MM.1S (cell line): ENCODE measurements at regions not wholly inside any gene's neighbourhood (a gene's known extent, or its start where the extent isn't known, plus 50 kb on each side); places are given as distances from the start of the nearest gene placed in this dataset.

Source experiments
- DNase-seq: peaks from one replicate; pipeline ENCODE4 v3.0.0-alpha.2; 2015
- H2AFZ ChIP-seq: fragments of 300-600 bp; sonication (generic); 2 replicates; pipeline ENCODE4 v1.6.0; 2016; ENCODE audit warnings: antibody characterized with exemption, low read length
- H3F3A ChIP-seq: fragments of 300-600 bp; sonication (generic); 2 replicates; pipeline ENCODE4 v1.6.1; 2016; ENCODE audit warnings: mild to moderate bottlenecking, antibody characterized with exemption, low read length, moderate library complexity, mixed read lengths; ENCODE audit not compliant: insufficient read depth
- H3K27ac ChIP-seq: fragments of 300-600 bp; sonication (generic); 2 replicates; pipeline ENCODE4 v1.5.1; 2016; ENCODE audit warnings: mild to moderate bottlenecking, low read length
- H3K27me3 ChIP-seq: fragments of 300-600 bp; sonication (generic); replicated peaks from 2 replicates; pipeline ENCODE4 v1.6.0; 2016; ENCODE audit warnings: low read length; ENCODE audit not compliant: insufficient read depth
- H3K36me3 ChIP-seq: fragments of 300-600 bp; sonication (generic); replicated peaks from 2 replicates; pipeline ENCODE4 v1.6.1; 2016; ENCODE audit warnings: mild to moderate bottlenecking, low read length, mixed read lengths; ENCODE audit not compliant: insufficient read depth
- H3K4me1 ChIP-seq: fragments of 300-600 bp; sonication (generic); 2 replicates; pipeline ENCODE4 v1.6.1; 2016; ENCODE audit warnings: low read length, mixed read lengths
- H3K4me2 ChIP-seq: fragments of 300-600 bp; sonication (generic); 2 replicates; pipeline ENCODE4 v1.6.0; 2016; ENCODE audit warnings: low read depth, low read length
- H3K4me3 ChIP-seq: fragments of 300-600 bp; sonication (generic); 2 replicates; pipeline ENCODE4 v1.5.1; 2016; ENCODE audit warnings: low read length, mixed read lengths
- H3K79me2 ChIP-seq: fragments of 300-600 bp; sonication (generic); 2 replicates; pipeline ENCODE4 v1.6.1; 2016; ENCODE audit warnings: mixed run types, low read length, mixed read lengths
- H3K9ac ChIP-seq: fragments of 300-600 bp; sonication (generic); 2 replicates; pipeline ENCODE4 v1.6.1; 2016; ENCODE audit warnings: low read length, mixed read lengths
- H3K9me2 ChIP-seq: fragments of 300-600 bp; sonication (generic); replicated peaks from 2 replicates; pipeline ENCODE4 v1.6.1; 2016; ENCODE audit warnings: mild to moderate bottlenecking, low read length, mixed read lengths; ENCODE audit not compliant: insufficient read depth
- H3K9me3 ChIP-seq: fragments of 300-600 bp; sonication (generic); replicated peaks from 2 replicates; pipeline ENCODE4 v1.6.1; 2016; ENCODE audit warnings: mild to moderate bottlenecking, low read length, mixed read lengths; ENCODE audit not compliant: insufficient read depth
- H4K20me1 ChIP-seq: fragments of 300-600 bp; sonication (generic); 2 replicates; pipeline ENCODE4 v1.6.1; 2016; ENCODE audit warnings: mild to moderate bottlenecking, low read length, moderate library complexity, mixed read lengths; ENCODE audit not compliant: insufficient read depth
- EZH2 ChIP-seq: fragments of 300-600 bp; sonication (generic); optimal IDR thresholded peaks from 2 replicates; pipeline ENCODE3; 2017; ENCODE audit warnings: low read depth, mild to moderate bottlenecking, antibody characterized with exemption, low read length, mixed read lengths
- EZH2phosphoT487 ChIP-seq: fragments of 300-600 bp; sonication (generic); IDR thresholded peaks from 2 replicates; pipeline ENCODE4 v1.6.1; 2018; ENCODE audit warnings: antibody characterized with exemption, low read length
- TF ChIP-seq, protein P1 (sequence below): fragments of 300-600 bp; sonication (generic); IDR thresholded peaks from 2 replicates; pipeline ENCODE4 v1.5.1; 2016; ENCODE audit warnings: antibody characterized with exemption, low read length, mixed read lengths

DNA sequence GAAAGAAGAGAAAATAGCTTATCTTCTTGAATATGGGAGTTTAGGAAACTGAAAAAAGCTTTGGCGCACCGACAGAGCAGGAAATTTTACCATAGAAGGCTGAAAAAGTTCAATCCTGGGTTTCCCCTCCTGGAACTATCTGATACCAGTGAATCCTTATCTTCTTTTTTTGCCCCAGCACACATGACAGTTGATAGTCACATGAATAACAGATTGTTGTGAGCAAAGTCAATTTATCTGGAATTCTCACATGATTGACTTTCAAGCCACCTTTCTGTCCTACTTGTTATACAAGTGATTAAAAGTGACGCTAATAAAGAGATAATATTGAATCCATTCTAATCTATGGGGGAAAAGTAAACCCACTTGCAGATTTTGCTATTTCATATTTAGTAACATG lies 365.8 kb upstream of the NPVF start:
- H3K9ac ChIP-seq: no peak overlapping the region
- no peak overlapping the region for H3K4me3 ChIP-seq
- TF ChIP-seq EZH2 (no peak), EZH2phosphoT487 (no peak)
- TF ChIP-seq, protein P1, sequence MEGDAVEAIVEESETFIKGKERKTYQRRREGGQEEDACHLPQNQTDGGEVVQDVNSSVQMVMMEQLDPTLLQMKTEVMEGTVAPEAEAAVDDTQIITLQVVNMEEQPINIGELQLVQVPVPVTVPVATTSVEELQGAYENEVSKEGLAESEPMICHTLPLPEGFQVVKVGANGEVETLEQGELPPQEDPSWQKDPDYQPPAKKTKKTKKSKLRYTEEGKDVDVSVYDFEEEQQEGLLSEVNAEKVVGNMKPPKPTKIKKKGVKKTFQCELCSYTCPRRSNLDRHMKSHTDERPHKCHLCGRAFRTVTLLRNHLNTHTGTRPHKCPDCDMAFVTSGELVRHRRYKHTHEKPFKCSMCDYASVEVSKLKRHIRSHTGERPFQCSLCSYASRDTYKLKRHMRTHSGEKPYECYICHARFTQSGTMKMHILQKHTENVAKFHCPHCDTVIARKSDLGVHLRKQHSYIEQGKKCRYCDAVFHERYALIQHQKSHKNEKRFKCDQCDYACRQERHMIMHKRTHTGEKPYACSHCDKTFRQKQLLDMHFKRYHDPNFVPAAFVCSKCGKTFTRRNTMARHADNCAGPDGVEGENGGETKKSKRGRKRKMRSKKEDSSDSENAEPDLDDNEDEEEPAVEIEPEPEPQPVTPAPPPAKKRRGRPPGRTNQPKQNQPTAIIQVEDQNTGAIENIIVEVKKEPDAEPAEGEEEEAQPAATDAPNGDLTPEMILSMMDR: no peak
- no peaks in the 10 kb centered on the region for H4K20me1 ChIP-seq
- no peak overlapping the region for H3K4me2 ChIP-seq
- no peaks in the 10 kb centered on the region for H3K79me2 ChIP-seq
- H2AFZ ChIP-seq: no peak overlapping the region
- peaks cover 5% of the 10 kb centered on the region; the same call in 1 of the 2 replicates for H3F3A ChIP-seq
- no peak for DNase-seq
- H3K36me3 ChIP-seq: no peaks in the 10 kb centered on the region
- no peak overlapping the region for H3K27ac ChIP-seq
- no peaks in the 10 kb centered on the region for H3K27me3 ChIP-seq
- no peaks in the 10 kb centered on the region for H3K9me3 ChIP-seq
- H3K9me2 ChIP-seq: no peaks in the 10 kb centered on the region
- peaks cover 13% of the 10 kb centered on the region for H3K4me1 ChIP-seq

GRCh38 chr7:25594728-25595127 lies 366.4 kb upstream of the NPVF start:
- TF ChIP-seq, protein P1: no peak
- TF ChIP-seq EZH2: no peak
- no peak for TF ChIP-seq EZH2phosphoT487
- H3K27me3 ChIP-seq: no peaks in the 10 kb centered on the region
- H3K4me3 ChIP-seq: no peak overlapping the region
- H2AFZ ChIP-seq: no peak overlapping the region
- H3K79me2 ChIP-seq: no peaks in the 10 kb centered on the region
- H3K27ac ChIP-seq: no peak overlapping the region
- H3K4me2 ChIP-seq: no peak overlapping the region
- no peak for DNase-seq
- H3K9me2 ChIP-seq: no peaks in the 10 kb centered on the region
- H3K9ac ChIP-seq: no peak overlapping the region
- no peaks in the 10 kb centered on the region for H4K20me1 ChIP-seq
- H3K36me3 ChIP-seq: no peaks in the 10 kb centered on the region
- H3F3A ChIP-seq: peaks cover 5% of the 10 kb centered on the region; the same call in 1 of the 2 replicates
- peaks cover 13% of the 10 kb centered on the region for H3K4me1 ChIP-seq
- H3K9me3 ChIP-seq: no peaks in the 10 kb centered on the region

- H3K4me3 ChIP-seq: no peak overlapping the region
- H3K27me3 ChIP-seq: no peaks in the 10 kb centered on the region
- TF ChIP-seq EZH2phosphoT487: no peak
- no peak for TF ChIP-seq EZH2
- TF ChIP-seq, protein P1: no peak
- H2AFZ ChIP-seq: no peak overlapping the region
- no peak for DNase-seq
- H3K4me2 ChIP-seq: no peak overlapping the region
- H3K36me3 ChIP-seq: no peaks in the 10 kb centered on the region
- H3K9me3 ChIP-seq: no peaks in the 10 kb centered on the region
- no peaks in the 10 kb centered on the region for H3K79me2 ChIP-seq
- no peaks in the 10 kb centered on the region for H4K20me1 ChIP-seq
- H3K9ac ChIP-seq: no peak overlapping the region
- H3K27ac ChIP-seq: no peak overlapping the region
- peaks cover 13% of the 10 kb centered on the region for H3K4me1 ChIP-seq
- no peaks in the 10 kb centered on the region for H3K9me2 ChIP-seq
- H3F3A ChIP-seq: peaks cover 5% of the 10 kb centered on the region; the same call in 1 of the 2 replicates
These were observed 367.7 kb upstream of the NPVF start for GRCh38 chr7:25595996-25596395.
